ENCODE measurements at regions not wholly inside any gene's neighbourhood (a gene's known extent, or its start where the extent isn't known, plus 50 kb on each side); places are given as distances from the start of the nearest gene placed in this dataset.

DNA sequence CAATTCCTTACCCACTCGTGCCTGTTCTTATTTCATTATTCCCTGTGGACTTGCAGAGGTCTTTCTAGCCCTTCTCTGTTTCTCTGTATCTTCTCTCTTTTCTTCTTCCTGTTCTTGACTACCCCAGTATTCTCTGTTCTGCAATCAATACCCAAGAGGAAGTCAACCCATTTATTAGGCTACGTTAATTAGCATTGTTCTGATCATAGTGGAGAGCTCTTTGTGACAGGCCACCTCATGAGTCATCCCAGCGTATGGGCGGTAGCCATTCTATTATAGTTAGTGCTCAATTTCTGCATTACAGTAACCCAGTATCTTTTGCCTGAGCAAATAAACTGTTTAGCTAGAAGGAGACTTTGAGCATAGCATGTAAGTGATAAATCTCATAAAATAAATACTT lies 259.5 kb upstream of the GRM7 start:
- H3K27me3 ChIP-seq, result no peaks in the 10 kb centered on the region
- no peak overlapping the region for H3K27ac ChIP-seq
- H3K4me3 ChIP-seq, result no peak overlapping the region
- H3K4me1 ChIP-seq, result no peaks in the 10 kb centered on the region
- no peak for DNase-seq
- no peak for TF ChIP-seq POLR2A (IDR thresholded peaks at IDR 0.05)
- H3K9me3 ChIP-seq, result no peaks in the 10 kb centered on the region
- H3K36me3 ChIP-seq, result no peaks in the 10 kb centered on the region

DNA sequence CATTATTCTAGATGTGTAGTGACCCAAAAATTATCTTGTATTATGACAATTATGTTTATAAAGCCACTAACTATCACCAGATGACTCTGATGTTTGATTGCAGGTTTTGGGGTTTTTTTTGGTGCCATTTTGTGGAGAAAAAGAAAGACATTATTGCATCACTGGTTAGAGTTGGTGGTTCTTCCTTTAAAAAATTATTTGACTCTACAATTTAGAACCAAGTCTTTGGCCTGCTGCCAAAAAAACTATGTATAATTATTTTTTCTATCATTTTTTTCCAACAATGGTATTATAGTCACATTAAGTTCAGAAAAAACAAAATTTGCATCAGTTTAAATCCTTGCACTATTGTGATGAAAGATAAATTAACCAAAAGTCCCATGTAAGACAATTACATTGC lies 258.6 kb upstream of the GRM7 start:
- no peak for DNase-seq
- H3K9me3 ChIP-seq, result no peaks in the 10 kb centered on the region
- no peak overlapping the region for H3K27ac ChIP-seq
- H3K27me3 ChIP-seq, result no peaks in the 10 kb centered on the region
- TF ChIP-seq, protein P1, sequence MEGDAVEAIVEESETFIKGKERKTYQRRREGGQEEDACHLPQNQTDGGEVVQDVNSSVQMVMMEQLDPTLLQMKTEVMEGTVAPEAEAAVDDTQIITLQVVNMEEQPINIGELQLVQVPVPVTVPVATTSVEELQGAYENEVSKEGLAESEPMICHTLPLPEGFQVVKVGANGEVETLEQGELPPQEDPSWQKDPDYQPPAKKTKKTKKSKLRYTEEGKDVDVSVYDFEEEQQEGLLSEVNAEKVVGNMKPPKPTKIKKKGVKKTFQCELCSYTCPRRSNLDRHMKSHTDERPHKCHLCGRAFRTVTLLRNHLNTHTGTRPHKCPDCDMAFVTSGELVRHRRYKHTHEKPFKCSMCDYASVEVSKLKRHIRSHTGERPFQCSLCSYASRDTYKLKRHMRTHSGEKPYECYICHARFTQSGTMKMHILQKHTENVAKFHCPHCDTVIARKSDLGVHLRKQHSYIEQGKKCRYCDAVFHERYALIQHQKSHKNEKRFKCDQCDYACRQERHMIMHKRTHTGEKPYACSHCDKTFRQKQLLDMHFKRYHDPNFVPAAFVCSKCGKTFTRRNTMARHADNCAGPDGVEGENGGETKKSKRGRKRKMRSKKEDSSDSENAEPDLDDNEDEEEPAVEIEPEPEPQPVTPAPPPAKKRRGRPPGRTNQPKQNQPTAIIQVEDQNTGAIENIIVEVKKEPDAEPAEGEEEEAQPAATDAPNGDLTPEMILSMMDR (IDR thresholded peaks at IDR 0.05), result no peak
- no peak for TF ChIP-seq POLR2A (IDR thresholded peaks at IDR 0.05)
- no peaks in the 10 kb centered on the region for H3K4me1 ChIP-seq
- no peak overlapping the region for H3K4me3 ChIP-seq
- no peaks in the 10 kb centered on the region for H3K36me3 ChIP-seq

- H3K4me1 ChIP-seq, result no peaks in the 10 kb centered on the region
- no peak for DNase-seq
- H3K27ac ChIP-seq, result no peak overlapping the region
- no peaks in the 10 kb centered on the region for H3K9me3 ChIP-seq
- no peak overlapping the region for H3K4me3 ChIP-seq
- no peak for TF ChIP-seq POLR2A (IDR thresholded peaks at IDR 0.05)
- TF ChIP-seq, protein P1 (IDR thresholded peaks at IDR 0.05), result no peak
- H3K27me3 ChIP-seq, result no peaks in the 10 kb centered on the region
- no peaks in the 10 kb centered on the region for H3K36me3 ChIP-seq
Observed at GRCh38 chr3:6605227-6605626, 255.7 kb upstream of the GRM7 start.

DNA sequence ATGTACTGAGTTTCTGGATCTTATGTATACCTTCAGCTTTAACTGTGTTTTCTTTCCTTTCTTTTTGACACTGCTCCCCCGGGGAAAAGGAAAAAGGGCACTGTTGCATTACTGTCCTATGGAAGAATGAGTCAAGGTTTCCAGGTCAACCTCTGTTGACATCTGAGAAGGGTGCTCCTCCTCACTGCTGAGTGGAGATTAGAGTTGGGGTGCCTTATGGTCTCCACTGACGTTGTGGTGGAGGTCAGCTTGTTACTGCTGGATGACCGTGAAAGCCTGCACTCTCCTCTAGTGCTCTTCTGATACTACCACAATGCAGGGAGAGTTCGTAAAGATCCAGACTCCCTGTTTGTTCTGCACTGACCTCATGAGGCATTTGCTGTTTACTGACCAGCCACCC lies 252.1 kb upstream of the GRM7 start:
- DNase-seq, result no peak
- H3K36me3 ChIP-seq, result no peaks in the 10 kb centered on the region
- no peak overlapping the region for H3K4me3 ChIP-seq
- H3K27ac ChIP-seq, result no peak overlapping the region
- H3K4me1 ChIP-seq, result no peaks in the 10 kb centered on the region
- no peaks in the 10 kb centered on the region for H3K9me3 ChIP-seq
- H3K27me3 ChIP-seq, result no peaks in the 10 kb centered on the region
- no peak for TF ChIP-seq POLR2A (IDR thresholded peaks at IDR 0.05)
- TF ChIP-seq, protein P1 (IDR thresholded peaks at IDR 0.05), result no peak

- Histone ChIP-seq H3K27ac (no peak overlapping the region), H3K9me3 (no peaks in the 10 kb centered on the region), H3K4me3 (no peak overlapping the region), H3K4me1 (no peaks in the 10 kb centered on the region), H3K36me3 (no peaks in the 10 kb centered on the region), H3K27me3 (no peaks in the 10 kb centered on the region)
- TF ChIP-seq, protein P1 (IDR thresholded peaks at IDR 0.05), result no peak
- TF ChIP-seq POLR2A (IDR thresholded peaks at IDR 0.05), result no peak
- no peak for DNase-seq
Observed at GRCh38 chr3:6612034-6612616, 248.8 kb upstream of the GRM7 start.

DNA sequence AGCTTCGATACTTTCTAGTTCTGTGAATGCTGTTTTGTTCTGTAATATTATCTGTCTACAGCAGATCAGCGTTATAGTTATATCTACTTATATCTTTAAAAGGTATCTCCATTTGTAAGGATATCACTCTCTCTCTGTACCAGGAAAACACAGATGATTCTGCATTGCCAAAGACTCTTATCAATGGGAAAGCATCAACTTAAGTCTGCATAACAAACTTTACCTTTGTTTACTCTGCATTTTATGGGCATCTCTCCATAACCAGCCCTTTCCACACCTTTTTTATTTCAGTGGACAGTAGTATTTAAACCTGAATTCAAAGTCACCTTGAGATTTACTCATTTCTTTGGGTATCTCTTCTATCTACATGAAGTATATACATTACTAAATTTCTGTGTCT lies 238.7 kb upstream of the GRM7 start:
- TF ChIP-seq POLR2A (IDR thresholded peaks at IDR 0.05), result no peak
- TF ChIP-seq, protein P1 (IDR thresholded peaks at IDR 0.05), result no peak
- H3K36me3 ChIP-seq, result no peaks in the 10 kb centered on the region
- no peaks in the 10 kb centered on the region for H3K27me3 ChIP-seq
- DNase-seq, result no peak
- no peak overlapping the region for H3K4me3 ChIP-seq
- H3K27ac ChIP-seq, result no peak overlapping the region
- no peaks in the 10 kb centered on the region for H3K9me3 ChIP-seq
- no peaks in the 10 kb centered on the region for H3K4me1 ChIP-seq

All from Peyer's patch (tissue), 4 donors.